HUES64 (cell line): ENCODE measurements at regions not wholly inside any gene's neighbourhood (a gene's known extent, or its start where the extent isn't known, plus 50 kb on each side); places are given as distances from the start of the nearest gene placed in this dataset.
"Not testable (repeated sequence)": the region's sequence is repeated elsewhere in the genome, so short reads cannot be mapped to it uniquely, and the experiment has no call there.

Experiments
- H3K27ac ChIP-seq: 2 replicates; pipeline ENCODE4 v1.7.0; 2013; ENCODE audit warnings: low read depth, low read length, inconsistent platforms
- H3K27me3 ChIP-seq: 2 replicates; pipeline ENCODE4 v1.6.1; 2013; ENCODE audit warnings: mild to moderate bottlenecking, low read length; ENCODE audit not compliant: insufficient read depth
- H3K36me3 ChIP-seq: 2 replicates; pipeline ENCODE4 v1.6.1; 2013; ENCODE audit warnings: mild to moderate bottlenecking, low read length; ENCODE audit not compliant: insufficient read depth
- H3K4me1 ChIP-seq: 2 replicates; pipeline ENCODE4 v1.6.1; 2013; ENCODE audit warnings: mild to moderate bottlenecking, low read length, moderate library complexity; ENCODE audit not compliant: insufficient read depth
- H3K4me3 ChIP-seq: 2 replicates; pipeline ENCODE4 v1.5.1; 2013; ENCODE audit warnings: mild to moderate bottlenecking, low read length, moderate library complexity
- H3K9ac ChIP-seq: 2 replicates; pipeline ENCODE4 v1.6.1; 2013; ENCODE audit warnings: mild to moderate bottlenecking, low read depth, low read length
- H3K9me3 ChIP-seq: 2 replicates; pipeline ENCODE4 v1.6.1; 2013; ENCODE audit warnings: low read depth, low read length; ENCODE audit not compliant: insufficient read depth
- WGBS: fragments of 150-250, 120-280 bp; methylation state at CpG from one replicate; pipeline ENCODE4 v1.1.7; 2013; ENCODE audit warnings: missing lambda C conversion rate; 5-methylcytosine and 5-hydroxymethylcytosine counted together

DNA sequence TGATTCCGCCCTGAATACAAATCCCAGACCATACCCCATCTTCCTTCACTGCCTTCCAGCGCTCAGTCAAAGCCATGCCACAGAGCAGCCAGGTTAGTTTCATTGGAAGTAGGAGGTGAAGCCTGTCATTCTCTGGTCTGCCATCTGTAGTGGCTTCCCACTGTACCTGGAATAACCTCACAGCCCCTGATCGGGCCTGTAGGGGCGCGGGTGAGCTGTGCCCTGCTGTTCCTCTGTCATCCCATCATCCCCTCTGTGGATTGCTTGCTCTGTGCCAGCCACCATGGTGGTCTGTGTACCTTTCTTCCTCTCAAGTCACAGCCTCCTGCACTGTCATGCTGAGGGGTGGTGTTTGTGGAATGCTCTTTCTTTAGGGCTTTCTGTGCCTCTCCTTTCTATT is 155.1 kb downstream of the ZNF22 start:
- WGBS, result 90% methylated on average over 5 of the region's 5 CpGs
- no peaks in the 10 kb centered on the region for H3K36me3 ChIP-seq
- H3K4me1 ChIP-seq, result 0 out of 2 replicates have a peak, but pooled peaks cover 4% of the 10 kb centered on the region
- no peak overlapping the region for H3K4me3 ChIP-seq
- no peak overlapping the region for H3K9ac ChIP-seq
- no peaks in the 10 kb centered on the region for H3K9me3 ChIP-seq
- no peaks in the 10 kb centered on the region for H3K27me3 ChIP-seq
- no peak overlapping the region for H3K27ac ChIP-seq

DNA sequence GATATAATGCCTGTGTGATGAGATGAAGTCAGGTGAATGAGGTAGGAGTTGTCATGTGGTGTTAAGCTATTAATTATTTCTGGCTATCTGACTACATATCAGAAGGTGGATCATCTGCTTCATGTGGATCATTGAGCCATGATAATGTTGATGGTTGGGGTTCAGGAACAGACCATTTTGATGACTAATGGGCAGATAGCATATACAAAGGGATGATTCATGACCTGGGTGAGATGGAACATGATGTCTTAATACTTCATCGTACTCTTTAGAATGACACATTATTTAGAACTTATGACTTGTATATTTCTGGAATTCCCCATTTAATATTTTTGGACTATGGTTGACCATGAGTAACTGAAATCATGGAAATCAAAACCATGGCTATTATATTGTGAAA is 155.1 kb downstream of the OR13A1 start:
- H3K36me3 ChIP-seq, result no peaks in the 10 kb centered on the region
- H3K4me1 ChIP-seq, result no peaks in the 10 kb centered on the region
- H3K4me3 ChIP-seq, result no peak overlapping the region
- no peak overlapping the region for H3K9ac ChIP-seq
- no peaks in the 10 kb centered on the region for H3K9me3 ChIP-seq
- H3K27me3 ChIP-seq, result no peaks in the 10 kb centered on the region
- 80% methylated on average over 1 of the region's 1 CpG for WGBS
- H3K27ac ChIP-seq, result no peak overlapping the region

GRCh38 chr10:45163315-45163975 is 152.0 kb downstream of the OR13A1 start:
- Histone ChIP-seq H3K4me3 (no peak overlapping the region), H3K27me3 (no peaks in the 10 kb centered on the region), H3K4me1 (no peaks in the 10 kb centered on the region), H3K9ac (no peak overlapping the region), H3K36me3 (no peaks in the 10 kb centered on the region), H3K27ac (no peak overlapping the region), H3K9me3 (no peaks in the 10 kb centered on the region)
- 98% methylated on average over 3 of the region's 3 CpGs for WGBS

- H3K36me3 ChIP-seq, H3K9ac ChIP-seq, H3K9me3 ChIP-seq, H3K4me3 ChIP-seq, H3K27ac ChIP-seq, H3K4me1 ChIP-seq, H3K27me3 ChIP-seq: not testable (repeated sequence)
- WGBS, result 86% methylated on average over 7 of the region's 8 CpGs
These were observed 139.8 kb downstream of the OR13A1 start for GRCh38 chr10:45175520-45176118.

DNA sequence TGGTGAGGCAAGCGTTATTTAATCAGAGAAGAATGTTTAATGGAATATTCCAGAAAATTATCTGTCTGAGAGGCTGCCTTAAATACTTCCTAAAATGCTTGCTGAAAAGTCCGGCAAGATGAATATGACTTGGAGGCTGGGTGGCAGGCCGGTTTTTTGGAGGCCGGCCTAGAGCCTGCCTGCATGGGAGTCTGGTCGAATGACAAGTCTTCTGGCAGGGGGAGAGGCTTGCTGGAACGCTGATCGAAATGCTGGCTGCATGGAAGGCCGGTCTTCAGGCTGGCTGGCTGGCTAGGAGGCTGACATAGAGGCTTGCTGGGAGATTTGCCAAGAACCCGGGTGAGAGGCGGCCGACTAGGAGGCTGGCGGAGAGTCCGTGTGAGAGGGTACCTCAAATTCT is 135.7 kb downstream of the OR13A1 start:
- no peaks in the 10 kb centered on the region for H3K27me3 ChIP-seq
- H3K36me3 ChIP-seq, result no peaks in the 10 kb centered on the region
- H3K9me3 ChIP-seq, result no peaks in the 10 kb centered on the region
- H3K4me3 ChIP-seq, result no peak overlapping the region
- H3K9ac ChIP-seq, result no peak overlapping the region
- H3K4me1 ChIP-seq, result no peaks in the 10 kb centered on the region
- no peak overlapping the region for H3K27ac ChIP-seq
- WGBS, result 93% methylated on average over 13 of the region's 13 CpGs

- H3K36me3 ChIP-seq, result no peaks in the 10 kb centered on the region
- WGBS, result 95% methylated on average over 14 of the region's 14 CpGs
- no peaks in the 10 kb centered on the region for H3K9me3 ChIP-seq
- H3K27me3 ChIP-seq, result no peaks in the 10 kb centered on the region
- no peak overlapping the region for H3K4me3 ChIP-seq
- H3K9ac ChIP-seq, result no peak overlapping the region
- no peaks in the 10 kb centered on the region for H3K4me1 ChIP-seq
- H3K27ac ChIP-seq, result no peak overlapping the region
These were observed 134.9 kb downstream of the OR13A1 start for GRCh38 chr10:45180507-45180906.

DNA sequence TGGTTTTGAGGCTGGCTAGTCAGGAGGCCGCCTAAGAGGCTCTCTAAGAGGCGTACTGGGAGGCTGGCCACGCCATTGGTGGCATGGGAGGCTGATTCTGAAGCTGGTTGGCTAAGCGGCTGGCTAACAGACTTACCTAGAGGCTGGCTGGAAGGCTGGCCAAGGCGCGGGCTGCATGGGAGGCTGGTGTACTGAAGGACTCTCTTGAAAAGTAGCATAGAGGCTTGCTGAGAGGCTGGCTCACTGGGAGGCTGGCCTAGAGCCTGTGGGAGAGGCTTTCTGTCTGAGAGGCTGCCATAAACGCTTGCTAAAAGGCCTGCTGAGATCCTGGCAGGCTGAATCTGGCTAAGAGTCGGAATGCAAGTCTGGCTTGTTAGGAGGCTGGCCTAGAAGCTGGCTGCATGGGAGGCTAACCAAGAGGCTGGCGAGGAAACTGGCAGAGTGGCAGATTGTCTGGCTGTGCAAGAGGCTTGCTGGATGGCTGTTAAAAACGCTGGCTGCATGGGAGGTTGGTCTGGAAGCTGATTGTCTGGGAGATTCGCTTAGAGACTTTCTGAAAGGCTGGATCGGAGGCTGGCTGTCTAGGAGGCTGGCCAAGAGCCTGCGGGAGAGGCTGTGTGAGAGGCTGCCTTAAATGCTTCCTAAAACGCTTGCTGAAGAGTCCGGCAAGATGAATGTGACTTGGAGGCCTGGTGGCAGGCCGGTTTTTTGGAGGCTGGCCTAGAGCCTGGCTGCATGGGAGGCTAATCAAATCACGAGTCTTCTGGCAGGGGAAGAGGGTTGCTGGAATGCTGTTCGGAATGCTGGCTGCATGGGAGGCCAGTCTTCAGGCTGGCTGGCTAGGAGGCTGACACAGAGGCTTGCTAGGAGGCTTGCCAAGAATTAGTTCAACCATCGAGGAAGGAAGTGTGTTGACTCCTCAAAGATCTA is 134.2 kb downstream of the OR13A1 start:
- no peaks in the 10 kb centered on the region for H3K36me3 ChIP-seq
- no peaks in the 10 kb centered on the region for H3K27me3 ChIP-seq
- no peak overlapping the region for H3K9ac ChIP-seq
- H3K4me3 ChIP-seq, result no peak overlapping the region
- H3K4me1 ChIP-seq, result no peaks in the 10 kb centered on the region
- WGBS, result 89% methylated on average over 19 of the region's 19 CpGs
- H3K27ac ChIP-seq, result no peak overlapping the region
- H3K9me3 ChIP-seq, result no peaks in the 10 kb centered on the region

DNA sequence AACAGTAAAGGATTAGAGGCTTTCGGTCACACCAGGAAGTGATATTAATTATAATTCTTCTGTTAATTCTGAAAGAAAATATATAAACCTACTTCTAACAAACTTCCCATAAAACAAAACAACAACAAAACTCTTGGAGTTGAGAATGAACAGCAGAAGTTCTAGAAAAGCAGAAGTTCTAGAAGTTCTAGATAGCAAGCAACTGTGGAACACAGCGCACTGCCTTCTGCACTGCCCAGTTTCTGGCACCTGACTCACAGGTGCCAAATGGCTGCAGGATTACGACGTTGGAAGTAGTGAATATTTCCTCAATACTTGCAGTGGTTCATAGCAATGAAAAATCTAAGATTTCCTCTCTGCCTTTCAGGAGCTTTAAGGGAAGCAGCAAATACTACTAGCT is 132.2 kb downstream of the OR13A1 start:
- Histone ChIP-seq H3K36me3 (no peaks in the 10 kb centered on the region), H3K4me3 (no peak overlapping the region), H3K4me1 (no peaks in the 10 kb centered on the region), H3K27me3 (no peaks in the 10 kb centered on the region), H3K9ac (no peak overlapping the region), H3K27ac (no peak overlapping the region), H3K9me3 (no peaks in the 10 kb centered on the region)
- WGBS, result 96% methylated on average over 3 of the region's 4 CpGs

GRCh38 chr10:45197816-45198485 is 117.5 kb downstream of the OR13A1 start:
- H3K9me3 ChIP-seq, result no peaks in the 10 kb centered on the region
- 95% methylated on average over 28 of the region's 28 CpGs for WGBS
- no peak overlapping the region for H3K27ac ChIP-seq
- no peaks in the 10 kb centered on the region for H3K4me1 ChIP-seq
- no peak overlapping the region for H3K4me3 ChIP-seq
- H3K36me3 ChIP-seq, result no peaks in the 10 kb centered on the region
- no peaks in the 10 kb centered on the region for H3K27me3 ChIP-seq
- no peak overlapping the region for H3K9ac ChIP-seq

DNA sequence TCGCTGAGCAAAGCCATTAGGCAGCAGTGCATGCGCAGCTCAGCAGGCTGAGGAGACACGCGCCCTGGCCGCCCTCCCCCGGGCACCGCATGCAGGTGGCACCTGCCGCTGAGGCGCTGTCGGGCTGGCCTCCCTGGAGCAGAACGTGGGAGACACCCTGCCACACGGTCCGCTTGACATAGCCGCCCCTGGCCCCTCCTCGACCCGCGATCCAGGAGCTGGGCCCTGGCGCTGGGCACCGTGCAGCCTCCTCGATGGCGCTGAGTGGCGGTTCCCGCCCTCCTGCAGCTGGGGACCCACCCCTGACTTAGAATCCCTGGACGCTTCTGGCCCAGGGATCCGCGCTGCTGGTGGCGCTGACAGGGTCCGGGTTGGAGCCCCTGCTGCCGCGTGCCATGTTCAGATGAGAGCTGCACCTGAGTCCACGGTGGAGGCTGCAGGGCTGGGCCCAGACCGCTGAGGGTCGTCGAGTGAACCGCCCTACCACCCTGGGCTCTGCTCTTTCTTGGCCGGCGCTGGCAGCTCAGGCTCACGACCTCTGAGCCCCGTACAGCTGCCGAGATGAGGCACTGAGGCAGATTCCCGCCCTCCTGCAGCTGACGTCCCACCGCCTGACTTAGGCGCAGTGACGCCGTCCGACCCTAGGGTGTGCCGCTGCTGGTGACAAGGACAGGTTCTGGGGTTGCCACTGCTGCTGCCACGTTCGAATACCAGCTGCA is 116.8 kb downstream of the OR13A1 start:
- WGBS, result 94% methylated on average over 50 of the region's 50 CpGs
- Histone ChIP-seq H3K9ac (no peak overlapping the region), H3K36me3 (no peaks in the 10 kb centered on the region), H3K27ac (no peak overlapping the region), H3K9me3 (no peaks in the 10 kb centered on the region), H3K4me1 (no peaks in the 10 kb centered on the region), H3K4me3 (no peak overlapping the region), H3K27me3 (no peaks in the 10 kb centered on the region)
